WERI-Rb-1 (cell line): ENCODE measurements at regions not wholly inside any gene's neighbourhood (a gene's known extent, or its start where the extent isn't known, plus 50 kb on each side); places are given as distances from the start of the nearest gene placed in this dataset.

ENCODE experiments used
- DNase-seq: peaks from one replicate; pipeline ENCODE4 v3.0.0-alpha.2; 2020
- H3K27ac ChIP-seq: fragments of 250-450 bp; sonication (Bioruptor Pico); 2 replicates; pipeline ENCODE4 v1.5.1; 2020; ENCODE audit warnings: mild to moderate bottlenecking, moderate library complexity
- H3K27me3 ChIP-seq: fragments of 250-450 bp; sonication (Bioruptor Pico); 2 replicates; pipeline ENCODE4 v1.5.1; 2021; ENCODE audit warnings: mild to moderate bottlenecking, low read depth, moderate library complexity; ENCODE audit not compliant: insufficient read depth, severe bottlenecking
- H3K36me3 ChIP-seq: fragments of 250-450 bp; sonication (Bioruptor Pico); 2 replicates; pipeline ENCODE4 v1.5.1; 2020; ENCODE audit warnings: mild to moderate bottlenecking, moderate library complexity
- H3K4me3 ChIP-seq: 2 replicates; pipeline ENCODE4 v1.5.1; 2011; ENCODE audit warnings: low read depth, mild to moderate bottlenecking, control low read depth, low read length
- H3K9me3 ChIP-seq: fragments of 250-450 bp; sonication (Bioruptor Pico); 2 replicates; pipeline ENCODE4 v1.5.1; 2021; ENCODE audit warnings: mild to moderate bottlenecking, moderate library complexity; ENCODE audit not compliant: severe bottlenecking
- CTCF ChIP-seq: IDR thresholded peaks from 2 replicates; pipeline ENCODE4 v1.5.1; 2011; ENCODE audit warnings: low read depth, mild to moderate bottlenecking, control low read depth, inconsistent platforms, low read length

GRCh38 chr12:43158126-43158525 is 393.9 kb downstream of the ADAMTS20 start:
- TF ChIP-seq CTCF = no peak
- no peak overlapping the region for H3K4me3 ChIP-seq
- no peaks in the 10 kb centered on the region for H3K36me3 ChIP-seq
- no peaks in the 10 kb centered on the region for H3K27me3 ChIP-seq
- no peak overlapping the region for H3K27ac ChIP-seq
- no peak for DNase-seq
- H3K9me3 ChIP-seq = no peaks in the 10 kb centered on the region

DNA sequence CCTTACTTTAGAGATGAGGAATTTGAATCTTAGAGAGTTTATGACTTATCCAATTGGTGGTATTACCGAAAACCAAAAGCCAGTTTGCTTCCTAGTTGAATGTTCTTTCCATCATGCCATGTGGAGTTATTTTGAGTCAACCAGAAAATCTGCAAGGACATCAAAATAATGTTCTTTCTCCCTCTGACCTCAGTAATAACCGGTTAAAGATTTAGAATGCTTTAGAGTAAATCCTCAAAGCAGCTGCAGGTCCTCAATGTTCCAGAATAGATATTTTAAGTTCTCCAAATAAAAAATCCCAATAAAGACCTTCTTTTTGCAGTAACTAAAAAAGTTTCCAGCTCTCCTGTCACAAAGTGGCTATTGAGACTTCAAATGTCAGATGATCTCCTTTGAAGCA is 396.6 kb downstream of the ADAMTS20 start:
- H3K27me3 ChIP-seq = no peaks in the 10 kb centered on the region
- TF ChIP-seq CTCF = no peak

GRCh38 chr12:43154498-43155045 is 397.4 kb downstream of the ADAMTS20 start:
- DNase-seq = no peak
- Histone ChIP-seq H3K27me3 (no peaks in the 10 kb centered on the region), H3K27ac (no peak overlapping the region), H3K9me3 (no peaks in the 10 kb centered on the region), H3K4me3 (no peak overlapping the region), H3K36me3 (no peaks in the 10 kb centered on the region)
- no peak for TF ChIP-seq CTCF

More for the DNA sequence above, 396.6 kb downstream of the ADAMTS20 start:
- Histone ChIP-seq H3K4me3 (no peak overlapping the region), H3K27ac (no peak overlapping the region), H3K9me3 (no peaks in the 10 kb centered on the region), H3K36me3 (no peaks in the 10 kb centered on the region)
- no peak for DNase-seq

DNA sequence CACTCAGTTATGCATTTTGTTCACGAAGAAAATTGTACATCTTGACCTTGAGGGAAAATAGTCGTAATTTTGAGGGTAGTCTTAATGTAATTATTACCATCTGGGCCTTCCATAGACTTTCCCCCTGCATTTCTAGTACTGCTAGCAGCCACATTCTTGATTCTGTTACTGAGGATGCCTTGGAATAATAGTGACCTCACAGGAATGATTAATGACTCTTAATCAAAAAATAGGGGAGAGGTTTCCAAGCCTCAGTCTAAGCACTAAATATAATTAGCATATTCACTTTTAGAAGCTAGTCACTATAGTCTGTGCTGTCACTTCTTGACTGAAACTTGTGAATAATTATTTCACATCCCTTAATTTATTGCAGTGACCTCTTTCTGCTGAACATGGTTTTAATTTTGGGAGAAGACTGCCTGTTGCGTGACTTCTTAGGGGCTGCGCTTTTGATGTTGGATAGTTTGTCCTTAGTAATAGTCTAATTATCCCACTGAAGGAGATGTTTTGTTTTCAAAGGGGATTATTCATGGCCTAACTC is 400.5 kb downstream of the ADAMTS20 start:
- no peak for DNase-seq
- no peak for TF ChIP-seq CTCF
- Histone ChIP-seq H3K27me3 (no peaks in the 10 kb centered on the region), H3K36me3 (no peaks in the 10 kb centered on the region), H3K9me3 (no peaks in the 10 kb centered on the region), H3K27ac (no peak overlapping the region), H3K4me3 (no peak overlapping the region)

DNA sequence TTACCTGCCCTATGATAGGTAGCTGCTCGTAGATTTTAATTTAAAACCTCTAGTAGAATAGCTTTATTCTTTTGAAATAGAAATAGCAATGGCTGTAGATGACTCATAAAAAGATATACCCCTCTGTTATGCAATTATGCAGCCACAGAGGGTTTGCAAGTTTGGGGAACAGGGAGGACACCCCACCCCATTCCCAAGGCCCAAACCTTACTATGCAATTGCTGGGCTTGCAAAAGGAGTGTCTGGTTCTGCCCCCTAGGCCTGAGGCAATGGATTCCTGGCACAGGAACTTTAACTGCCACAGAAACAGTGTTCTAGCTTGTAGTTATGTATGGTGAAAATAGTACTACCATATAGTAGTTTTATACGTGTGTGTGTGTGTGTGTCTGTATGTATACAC is 403.3 kb downstream of the ADAMTS20 start:
- Histone ChIP-seq H3K9me3 (no peaks in the 10 kb centered on the region), H3K4me3 (no peak overlapping the region), H3K36me3 (no peaks in the 10 kb centered on the region), H3K27ac (no peak overlapping the region), H3K27me3 (no peaks in the 10 kb centered on the region)
- TF ChIP-seq CTCF = no peak
- no peak for DNase-seq

DNA sequence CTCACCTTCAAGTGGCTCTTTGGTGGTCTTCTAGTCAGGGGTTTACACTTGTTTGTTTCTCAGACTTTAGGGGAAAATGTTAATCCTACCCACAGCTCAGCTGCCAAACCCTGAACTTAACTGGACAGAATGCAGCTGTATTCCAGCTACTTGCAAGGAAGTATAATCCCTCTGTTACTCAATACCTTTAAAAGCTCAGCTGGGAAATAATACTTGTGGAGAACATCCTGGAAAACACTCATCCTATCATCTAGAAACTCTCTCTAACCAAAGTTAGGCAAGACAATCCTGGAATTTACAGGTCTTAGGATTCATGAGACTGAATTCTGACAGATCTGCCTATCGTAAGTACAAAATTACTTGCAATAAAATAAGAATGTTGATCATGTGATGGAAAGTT is 404.1 kb downstream of the ADAMTS20 start:
- TF ChIP-seq CTCF = no peak
- no peak for DNase-seq
- no peaks in the 10 kb centered on the region for H3K36me3 ChIP-seq
- no peak overlapping the region for H3K4me3 ChIP-seq
- H3K9me3 ChIP-seq = no peaks in the 10 kb centered on the region
- H3K27me3 ChIP-seq = no peaks in the 10 kb centered on the region
- H3K27ac ChIP-seq = no peak overlapping the region
